Embryonic facial prominence (tissue), 1 donor: ENCODE measurements at regions not wholly inside any gene's neighbourhood (a gene's known extent, or its start where the extent isn't known, plus 50 kb on each side); places are given as distances from the start of the nearest gene placed in this dataset.
"Not testable (repeated sequence)": the region's sequence is repeated elsewhere in the genome, so short reads cannot be mapped to it uniquely, and the experiment has no call there.

Experiments used
- DNase-seq: peaks from one replicate; pipeline ENCODE4 v3.0.0-alpha.2; 2016; ENCODE audit errors: extremely low spot score

DNA sequence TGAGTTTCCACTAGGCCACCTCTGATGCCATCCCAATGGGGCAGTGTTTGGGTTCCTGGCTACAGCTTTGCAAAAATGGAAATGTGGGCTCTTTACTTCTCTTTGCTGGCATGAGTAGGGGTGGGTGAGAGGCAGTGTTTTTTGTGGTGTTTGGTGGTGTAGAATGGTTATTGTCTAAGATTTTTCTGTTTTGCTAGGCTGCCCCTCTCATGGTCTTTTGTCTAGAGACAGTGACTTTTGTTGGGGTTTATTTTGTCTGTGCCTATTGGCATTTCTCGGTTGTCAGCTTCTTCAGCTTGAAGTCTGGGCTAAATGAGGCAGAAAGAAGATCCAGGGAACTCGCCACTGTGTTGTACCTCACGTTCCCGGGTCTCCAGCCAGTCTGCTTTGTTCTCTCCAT, 112.1 kb downstream of the CENPF start:
- DNase-seq = no peak

DNA sequence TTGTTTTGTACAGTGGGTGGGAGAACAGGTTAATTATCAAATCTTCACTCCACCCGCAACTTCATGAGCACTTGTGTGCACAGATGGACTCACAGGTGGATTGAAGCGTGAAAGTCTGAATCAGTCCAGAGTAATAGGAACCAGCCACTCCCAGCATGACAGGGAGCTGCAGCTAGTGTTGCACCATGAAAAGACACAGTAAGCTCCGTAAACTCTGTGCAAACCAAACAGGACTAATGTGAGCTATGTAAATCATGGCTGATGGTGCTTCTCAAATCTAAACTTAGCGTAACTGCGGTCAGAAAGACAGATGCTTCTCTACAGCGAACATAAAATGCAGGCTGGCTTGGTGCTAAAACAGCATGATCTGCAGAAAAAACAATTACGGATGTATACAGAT, 114.4 kb downstream of the CENPF start:
- DNase-seq = no peak

DNA sequence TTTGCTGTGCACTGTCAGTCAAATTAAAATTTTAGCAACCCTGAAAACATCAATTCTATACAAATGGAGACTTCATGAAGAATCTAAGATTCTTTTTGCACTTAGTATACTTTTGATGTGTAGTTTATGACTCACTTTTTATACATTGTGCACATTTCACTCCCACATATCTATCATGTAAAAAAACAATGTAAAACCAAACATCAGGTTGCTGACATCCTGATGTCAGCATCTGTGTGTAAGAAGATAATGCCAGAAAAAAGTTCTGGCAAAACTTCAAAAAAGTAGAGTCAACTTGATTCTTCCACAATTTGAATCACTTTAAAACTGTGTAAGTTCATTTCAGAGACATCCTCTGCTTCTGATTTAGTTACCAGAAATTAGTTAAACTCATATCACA, 115.7 kb downstream of the CENPF start:
- no peak for DNase-seq

DNA sequence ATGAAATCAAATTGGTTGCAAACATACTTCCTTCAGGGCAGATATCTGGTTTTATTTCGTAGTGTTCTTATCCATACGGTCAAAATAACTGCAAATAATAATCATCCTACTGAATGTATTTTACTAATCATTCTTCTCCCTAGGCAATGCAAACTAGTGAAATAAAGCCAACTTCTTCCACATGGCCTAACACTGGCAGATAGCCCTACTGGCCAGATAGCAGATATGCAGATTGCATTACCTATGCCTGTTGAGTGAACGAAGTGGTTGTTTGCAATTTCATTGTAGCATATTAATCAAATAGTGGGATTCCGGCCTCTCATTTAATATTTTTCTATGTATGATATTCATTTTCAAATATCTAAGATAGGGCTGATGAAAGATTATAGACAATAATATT, 116.2 kb downstream of the CENPF start:
- DNase-seq = no peak

DNA sequence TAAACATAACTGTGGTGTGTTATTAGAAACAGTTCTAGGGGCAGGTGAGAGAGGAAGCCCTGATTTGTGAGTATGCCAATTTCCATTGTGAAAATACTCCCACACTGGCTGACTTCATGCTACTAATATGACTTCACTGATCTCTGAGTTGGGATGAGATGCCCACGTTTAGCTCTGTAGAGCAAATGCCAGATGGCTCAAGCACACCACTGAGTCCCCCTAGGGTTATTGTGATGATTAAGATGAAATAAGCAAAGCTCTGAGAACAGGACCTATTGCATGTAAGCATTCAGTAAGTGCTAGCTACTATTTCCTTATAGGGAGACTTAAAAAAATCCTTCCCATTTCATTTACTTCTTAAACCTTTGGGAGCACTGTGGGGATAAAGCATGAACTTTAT, 117.6 kb downstream of the CENPF start:
- no peak for DNase-seq

DNA sequence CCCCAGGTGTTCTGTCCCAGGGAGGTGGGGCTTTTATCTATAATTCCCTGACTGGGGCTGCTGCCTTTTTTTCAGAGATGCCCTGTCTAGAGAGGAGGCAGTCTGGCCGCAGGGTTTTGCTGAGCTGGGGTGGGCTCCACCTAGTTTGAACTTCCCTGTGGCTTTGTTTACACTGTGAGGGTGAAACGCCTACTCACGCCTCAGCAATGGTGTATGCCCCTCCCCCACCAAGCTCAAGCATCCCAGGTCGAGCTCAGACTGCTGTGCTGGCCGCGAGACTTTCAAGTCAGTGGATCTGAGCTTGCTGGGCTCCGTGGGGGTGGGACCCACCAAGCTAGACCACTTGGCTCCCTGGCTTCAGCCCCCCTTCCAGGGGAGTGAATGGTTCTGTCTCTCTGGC, 124.3 kb downstream of the CENPF start:
- no peak for DNase-seq

DNA sequence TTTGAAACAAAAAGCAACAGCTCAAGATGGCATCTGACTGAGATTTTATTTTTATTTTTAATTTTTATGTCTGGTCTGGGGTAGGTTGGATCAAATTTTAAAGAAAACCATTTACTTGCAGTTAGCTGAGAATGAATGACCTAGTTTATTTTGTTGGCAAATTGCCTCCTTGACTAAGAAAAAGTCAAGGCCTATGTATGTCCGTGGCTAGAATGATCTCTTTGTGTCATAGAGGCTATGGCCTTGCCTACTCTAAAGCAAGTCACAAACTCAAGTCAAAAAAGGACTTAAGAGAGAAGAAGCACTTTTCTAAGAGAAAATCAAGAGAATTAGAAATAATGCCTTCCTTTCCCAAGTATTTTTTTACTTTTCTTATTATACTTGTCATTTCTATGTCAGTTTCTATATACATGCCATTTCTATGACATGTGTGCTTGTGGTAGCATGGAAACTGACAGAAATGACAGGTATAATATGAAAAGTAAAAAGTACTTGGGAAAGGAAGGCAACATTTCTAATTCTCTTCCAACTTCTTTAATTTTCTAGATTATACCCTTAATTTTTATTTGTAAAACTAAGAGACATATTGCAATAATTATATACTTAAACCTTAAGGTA, 136.7 kb downstream of the CENPF start:
- no peak for DNase-seq

DNA sequence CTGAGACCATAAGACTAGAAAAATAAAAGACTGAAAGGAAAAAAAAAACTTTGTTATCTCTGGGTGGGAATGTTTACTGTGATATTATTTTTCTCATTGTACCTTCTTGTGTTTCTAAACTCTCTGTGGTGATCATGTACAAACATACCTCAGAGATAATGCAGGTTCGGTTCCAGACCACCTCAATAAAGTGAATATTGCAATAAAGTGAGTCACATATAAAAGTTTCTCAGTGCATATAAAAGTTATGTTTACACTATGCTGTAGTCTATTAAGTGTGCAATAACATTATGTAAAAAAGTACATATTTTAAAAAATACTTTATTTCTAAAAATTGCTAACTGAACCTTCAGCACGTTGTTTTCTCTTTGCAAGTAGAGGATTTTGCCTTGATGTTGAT, 137.5 kb downstream of the CENPF start:
- no peak for DNase-seq

DNA sequence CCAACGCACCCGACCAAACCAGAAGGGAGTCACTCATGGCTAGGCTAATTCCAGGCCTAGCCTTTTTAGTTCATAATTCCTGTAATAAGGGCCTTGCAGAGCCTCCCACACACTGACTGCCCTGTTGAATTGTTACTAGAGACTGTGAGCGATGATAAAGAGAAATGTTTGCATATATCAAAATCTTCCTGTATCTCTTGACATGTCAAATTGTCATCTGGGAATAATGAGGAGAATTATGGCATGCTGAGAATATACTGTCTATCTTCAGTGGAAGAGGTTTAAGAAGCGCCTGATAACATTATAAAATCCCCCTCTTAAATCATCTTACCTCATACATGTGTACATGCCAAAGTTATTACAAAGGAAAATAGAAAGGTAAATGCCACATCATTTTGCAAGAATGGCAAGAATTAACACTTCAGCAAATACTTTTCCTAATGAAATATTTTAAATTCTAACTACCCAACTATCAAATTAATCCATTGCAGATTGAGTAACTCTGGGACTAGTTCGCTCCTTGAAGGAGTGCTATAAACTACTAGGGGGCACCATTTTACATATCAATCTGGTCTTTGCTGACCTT, 144.1 kb downstream of the CENPF start:
- no peak for DNase-seq

DNA sequence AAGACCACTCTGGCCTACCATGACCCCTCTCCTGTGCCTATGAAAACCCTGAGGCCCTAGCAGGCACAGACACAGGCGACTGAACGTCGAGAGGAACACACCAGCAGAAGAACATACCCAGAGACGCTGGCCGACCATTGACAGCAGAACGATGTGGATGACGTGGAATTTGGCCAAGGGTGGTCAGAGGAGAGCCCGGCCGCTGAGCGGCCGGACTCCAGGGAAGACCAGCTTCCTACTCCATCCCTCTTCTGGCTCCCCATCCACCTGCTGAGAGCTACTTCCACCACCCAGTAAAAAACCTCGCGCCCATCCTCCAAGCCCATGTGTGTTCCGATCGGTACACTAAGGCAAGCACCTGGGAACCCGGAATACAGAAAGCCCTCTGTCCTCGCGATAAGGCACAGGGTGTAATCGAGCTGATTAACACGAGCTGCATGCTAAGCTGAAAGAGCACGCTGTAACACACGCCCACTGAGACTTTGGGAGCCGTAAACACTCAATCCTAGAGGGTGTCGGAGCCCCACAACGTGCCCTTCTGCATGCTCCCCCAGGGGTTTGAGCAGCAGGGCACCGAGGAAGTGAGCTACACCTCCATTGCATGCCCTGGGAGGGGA, 150.3 kb downstream of the CENPF start:
- DNase-seq = no peak

DNA sequence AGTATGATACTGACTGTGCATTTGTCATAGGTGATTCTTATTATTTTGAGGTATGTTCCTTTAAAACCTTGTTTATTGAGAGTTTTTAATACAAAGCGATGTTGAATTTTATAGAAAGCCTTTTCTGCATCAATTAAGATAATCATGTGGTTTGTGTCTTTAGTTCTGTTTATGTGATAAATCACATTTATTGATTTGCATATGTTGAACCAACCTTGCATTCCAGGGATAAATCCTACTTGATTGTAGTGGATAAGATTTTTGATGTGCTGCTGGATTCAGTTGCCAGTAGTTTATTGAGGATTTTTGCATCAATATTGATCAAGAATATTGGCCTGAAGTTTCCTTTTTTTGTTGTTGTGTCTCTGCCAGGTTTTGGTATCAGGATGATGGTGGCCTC, 158.0 kb downstream of the CENPF start:
- DNase-seq = no peak

DNA sequence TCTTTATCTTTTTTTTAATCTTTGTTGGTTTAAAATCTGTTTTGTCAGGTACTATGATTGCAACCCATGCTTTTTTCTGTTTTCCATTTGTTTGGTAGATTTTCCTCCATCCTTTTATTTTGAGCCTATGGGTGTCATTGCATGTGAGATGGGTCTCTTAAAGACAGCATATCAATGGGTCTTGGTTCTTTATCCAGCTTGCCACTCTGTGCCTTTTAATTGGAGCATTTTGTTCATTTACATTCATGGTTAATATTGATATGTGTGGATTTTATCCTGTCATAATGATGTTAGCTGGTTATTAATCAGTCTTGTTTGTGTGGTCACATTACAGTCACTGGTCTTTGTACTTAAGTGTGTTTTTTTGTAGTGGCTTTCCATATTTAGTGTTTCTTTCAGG, 159.9 kb downstream of the CENPF start:
- no peak for DNase-seq

DNA sequence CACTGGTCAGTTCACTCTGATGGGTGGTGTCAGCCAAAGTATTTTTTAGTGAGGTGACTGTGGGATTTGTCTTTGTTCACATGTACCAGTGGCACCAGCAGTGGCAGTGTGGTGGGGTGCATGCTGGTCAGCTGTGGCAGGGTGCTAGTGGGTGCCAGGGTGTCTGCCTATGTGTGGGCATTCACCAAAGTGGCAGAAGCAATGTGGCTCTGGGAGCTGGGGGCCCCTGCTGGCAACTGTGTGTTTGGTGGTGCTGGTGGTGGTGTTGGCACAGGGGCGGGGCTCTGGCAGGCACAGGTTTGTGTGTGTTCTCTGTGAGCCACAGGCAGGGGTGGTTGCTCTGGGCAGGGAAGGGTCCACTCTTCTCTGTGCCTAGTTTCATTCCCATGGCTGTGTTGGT, 161.5 kb downstream of the CENPF start:
- DNase-seq = no peak

DNA sequence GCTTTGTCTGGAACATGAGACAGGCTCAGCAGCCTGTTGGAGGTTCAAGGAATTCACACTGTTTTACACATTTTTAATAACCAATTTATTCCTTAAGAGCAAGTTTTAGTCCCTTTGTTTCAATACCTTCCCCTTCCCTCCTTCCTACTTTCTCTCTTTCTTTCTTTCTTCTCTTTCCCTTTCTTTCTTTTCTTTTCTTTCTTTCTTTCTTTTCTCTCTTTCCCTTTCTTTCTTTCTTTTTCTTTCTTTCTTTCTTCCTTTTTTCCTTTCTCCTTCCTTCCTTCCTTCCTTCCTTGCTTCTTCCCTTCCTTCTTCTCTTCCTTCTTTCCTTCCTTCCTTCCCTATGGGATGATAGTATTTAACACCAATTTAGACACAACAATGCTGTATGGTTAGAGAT, 164.2 kb downstream of the CENPF start:
- no peak for DNase-seq

DNA sequence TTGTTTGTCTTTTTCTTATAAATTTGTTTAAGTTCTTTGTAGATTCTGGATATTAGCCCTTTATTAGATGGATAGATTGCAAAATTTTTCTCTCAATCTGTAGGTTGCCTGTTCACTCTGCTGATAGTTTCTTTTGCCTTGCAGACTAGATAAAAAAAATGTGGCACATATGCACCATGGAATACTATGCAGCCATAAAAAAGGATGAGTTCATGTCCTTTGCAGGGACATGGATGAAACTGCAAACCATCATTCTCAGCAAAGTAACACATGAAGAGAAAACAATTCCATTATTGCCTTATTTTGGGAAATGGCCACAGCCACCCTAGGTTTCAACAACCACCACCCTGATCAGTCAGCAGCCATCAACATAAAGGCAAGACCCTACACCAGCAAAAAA, 166.7 kb downstream of the CENPF start:
- not testable (repeated sequence) for DNase-seq

DNA sequence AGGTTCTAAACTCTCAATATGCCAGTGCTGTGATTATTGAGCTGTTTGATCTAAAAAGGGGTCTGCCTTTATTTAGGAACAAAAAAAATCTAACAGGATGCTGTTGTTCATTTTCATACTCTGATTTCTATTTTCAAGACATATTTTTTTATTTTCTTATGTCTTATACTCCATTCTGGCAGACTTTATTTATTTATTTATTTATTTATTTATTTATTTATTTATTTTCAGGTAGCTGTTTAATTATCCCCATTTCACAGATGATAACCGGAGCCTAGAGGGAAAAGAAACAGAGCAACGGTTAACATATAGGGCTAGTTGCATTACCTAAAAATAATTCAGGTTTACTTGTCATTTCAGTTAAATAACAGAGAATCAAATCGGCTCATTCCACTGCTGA, 174.4 kb downstream of the CENPF start:
- no peak for DNase-seq

DNA sequence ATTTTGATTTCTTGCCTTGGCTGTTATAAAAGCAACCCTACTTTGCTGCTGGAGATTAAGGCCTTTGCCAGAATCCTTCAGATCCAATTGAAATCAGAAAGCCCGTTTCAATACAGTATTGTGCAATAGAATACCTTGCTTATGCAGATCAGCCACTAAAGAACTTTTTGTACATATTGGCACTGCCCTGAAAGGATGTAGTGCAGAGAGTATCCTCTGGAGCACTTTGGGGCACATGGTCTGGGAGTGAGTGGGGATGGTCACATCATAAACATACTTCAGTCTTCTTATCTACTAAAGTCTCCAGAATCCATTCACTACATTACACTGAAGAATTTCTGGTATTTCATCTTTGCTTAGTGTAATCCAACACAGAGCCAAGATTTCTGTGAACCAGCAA, 189.0 kb downstream of the CENPF start:
- no peak for DNase-seq

DNA sequence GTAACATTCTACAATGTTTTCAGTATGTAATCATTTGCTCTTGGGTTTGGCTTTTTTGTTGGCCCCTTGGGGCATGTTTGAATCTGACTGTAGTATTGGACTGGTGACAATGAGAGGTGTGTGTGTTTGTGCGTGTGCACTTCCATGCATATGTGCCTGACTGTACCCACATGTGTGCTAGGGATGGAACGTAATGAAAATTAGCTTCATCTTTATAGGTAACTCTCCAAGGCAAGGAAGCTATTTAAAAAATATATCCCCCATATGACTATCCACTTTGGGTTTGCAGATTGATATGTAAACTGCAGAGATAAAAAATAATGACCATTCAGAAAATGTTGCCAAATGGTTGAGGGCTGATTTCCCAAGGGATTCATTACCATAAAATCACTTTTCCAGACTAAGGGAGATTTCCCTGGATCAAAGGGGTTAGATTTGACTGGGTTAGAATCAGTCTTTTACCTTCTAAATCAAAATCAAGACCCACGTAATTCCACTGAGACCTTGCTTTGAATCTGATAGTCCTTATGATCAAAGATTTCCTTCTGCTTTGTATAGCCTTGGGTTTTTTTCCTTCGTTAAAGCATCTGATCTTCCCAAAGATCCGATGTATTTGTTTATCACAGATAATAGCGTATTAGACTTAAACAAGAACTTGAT, 189.7 kb downstream of the CENPF start:
- no peak for DNase-seq

DNA sequence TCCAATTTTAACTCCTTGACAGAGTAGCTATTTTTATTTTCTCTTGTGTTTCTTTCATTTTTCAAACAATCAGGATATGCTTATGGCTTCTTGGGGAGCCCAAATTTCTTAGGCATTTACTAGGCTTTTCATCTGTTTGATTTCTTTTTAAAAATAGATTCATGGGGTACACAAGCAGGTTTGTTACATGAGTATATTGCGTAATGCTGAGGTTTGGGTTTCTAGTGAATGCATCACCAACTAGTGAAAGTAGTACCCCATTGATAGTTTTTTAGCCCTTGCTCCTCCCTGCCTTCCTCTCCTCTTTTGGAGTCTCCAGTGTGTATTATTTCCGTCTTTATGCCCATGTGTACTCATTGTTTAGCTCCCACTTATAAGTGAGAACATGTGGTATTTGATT, 190.7 kb downstream of the CENPF start:
- DNase-seq = no peak

DNA sequence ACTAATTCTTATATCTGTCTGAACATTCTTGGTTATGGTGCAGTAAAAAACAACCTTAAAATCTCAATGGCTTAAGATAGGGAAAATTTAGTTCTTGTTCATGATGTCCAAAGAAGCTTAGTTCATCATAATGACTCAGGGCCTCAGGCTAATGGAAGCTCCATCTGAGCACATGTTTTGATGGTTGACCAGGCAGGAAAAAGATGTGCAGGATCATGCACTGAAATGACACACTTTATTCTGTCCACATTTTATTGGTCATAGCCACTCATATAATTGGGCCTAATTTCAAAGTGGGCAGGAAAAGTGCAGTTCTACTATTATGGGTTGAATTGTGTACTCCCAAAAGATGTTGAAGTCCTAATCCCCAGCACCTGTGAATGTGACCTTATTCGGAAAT, 198.2 kb downstream of the CENPF start:
- DNase-seq = no peak

DNA sequence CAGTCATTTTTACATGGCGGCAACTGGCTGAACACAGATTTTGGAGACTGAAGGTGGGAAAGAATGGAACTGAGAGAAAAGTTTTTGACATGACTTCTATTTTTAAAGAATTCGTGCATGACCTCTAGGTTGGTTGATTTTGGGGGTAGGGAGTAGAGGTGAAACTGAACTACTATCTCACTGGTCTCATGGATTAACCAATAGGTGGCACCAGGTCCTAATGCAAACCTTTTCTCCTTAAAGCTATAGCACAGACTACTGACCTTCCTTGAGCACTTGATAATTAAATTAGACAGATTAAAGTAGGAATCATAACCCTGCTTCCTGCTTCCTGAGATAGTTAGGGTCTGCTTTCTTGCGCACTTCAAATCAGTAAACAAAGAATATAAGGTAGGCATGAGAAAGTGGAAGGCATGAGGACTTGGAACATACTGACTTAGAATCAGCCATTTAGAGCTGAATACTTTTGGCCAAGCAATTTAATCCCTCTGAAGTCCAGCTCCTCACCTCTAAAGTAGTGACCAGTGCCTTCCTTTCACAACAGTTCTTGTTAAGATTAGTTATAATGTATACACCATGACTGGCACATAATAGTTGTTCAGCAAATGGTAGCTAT, 206.0 kb downstream of the CENPF start:
- DNase-seq = no peak

DNA sequence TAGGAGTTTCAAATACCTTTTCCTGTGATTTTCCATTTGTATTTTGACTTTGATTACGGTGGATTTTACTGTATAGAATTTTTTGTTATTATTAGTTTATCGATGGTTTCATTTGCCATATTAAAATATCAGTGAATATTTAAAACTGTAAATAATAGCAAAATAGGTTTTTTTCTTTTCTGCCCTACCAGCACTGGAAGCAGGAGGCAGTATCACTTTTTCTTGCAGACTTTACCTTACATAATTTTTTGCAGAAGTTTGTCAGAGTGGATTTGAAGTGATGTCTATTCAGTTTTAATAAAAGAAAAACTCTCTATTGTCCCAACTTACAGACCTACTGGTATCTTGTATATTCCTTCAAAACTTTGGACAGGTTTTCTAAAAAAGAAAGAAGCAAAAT, 213.6 kb downstream of the CENPF start:
- DNase-seq = no peak
